Head of caudate nucleus (tissue), 42 donors: ENCODE measurements at regions not wholly inside any gene's neighbourhood (a gene's known extent, or its start where the extent isn't known, plus 50 kb on each side); places are given as distances from the start of the nearest gene placed in this dataset.

Source experiments
- DNase-seq, 42 donors: peaks; one replicate each; pipeline versions ENCODE4 v3.0.0 to v3.0.0-alpha.2; 2020 to 2021; ENCODE audit warnings: mixed read lengths in 7 of 42
- intact Hi-C: fragments of 100-400 bp; cut with DNase I; formaldehyde crosslinking; loops from one replicate; pipeline ENCODE4 v1.15.0; 2022

- DNase-seq = no peak
- intact Hi-C loops = no loop called here
These were observed 77.0 kb downstream of the FOXA2 start for GRCh38 chr20:22507240-22507961.

DNA sequence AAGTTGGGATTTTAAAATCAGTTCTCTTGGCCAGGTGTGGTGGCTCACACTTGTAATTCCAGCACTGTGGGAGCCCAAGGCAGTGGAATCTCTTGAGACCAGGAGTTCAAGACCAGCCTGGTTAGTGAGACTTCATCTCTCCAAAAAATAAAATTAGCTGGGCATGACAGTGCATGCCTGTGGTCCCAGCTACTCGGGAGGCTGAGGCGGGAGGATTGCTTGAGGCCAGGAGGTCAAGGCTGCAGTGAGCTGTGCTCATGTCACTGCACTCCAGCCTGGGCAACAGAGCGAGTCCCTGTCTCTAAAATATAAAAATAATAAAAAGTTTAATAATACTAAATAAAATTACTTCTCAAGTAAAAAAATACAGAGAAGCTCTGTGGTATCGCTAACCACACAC is 77.5 kb downstream of the FOXA2 start:
- DNase-seq = no peak

DNA sequence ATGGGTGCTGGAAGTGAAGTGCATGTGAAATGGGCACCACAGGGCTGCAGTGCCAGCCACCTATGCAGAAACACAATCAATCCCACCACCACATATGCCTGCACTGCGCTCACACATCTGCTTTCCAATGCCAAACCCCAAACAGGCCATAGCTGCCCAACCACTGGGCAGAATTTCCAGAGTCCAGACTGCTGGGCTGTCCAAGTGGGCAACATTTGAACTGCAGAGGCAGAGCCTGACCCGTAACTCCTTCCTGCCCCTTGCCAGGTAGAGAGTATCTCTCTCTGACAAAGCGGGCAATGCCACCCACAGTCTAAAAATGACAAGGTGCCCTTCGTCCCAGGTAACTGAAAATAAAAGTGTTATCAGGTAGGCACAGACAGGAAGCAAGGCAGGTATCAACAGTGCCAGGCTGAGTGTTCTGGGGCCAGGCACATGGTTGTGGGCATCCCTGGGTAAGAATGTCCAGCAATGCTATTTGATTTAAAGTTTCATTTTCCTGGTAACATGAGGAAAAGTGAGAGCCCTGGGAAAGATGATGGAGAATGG is 79.5 kb downstream of the FOXA2 start:
- intact Hi-C loops = no loop called here
- no peak for DNase-seq

More for the DNA sequence above, 77.5 kb downstream of the FOXA2 start:
- intact Hi-C loops = no loop called here

- intact Hi-C loops = no loop called here
- no peak for DNase-seq
These were observed 80.8 kb downstream of the FOXA2 start for GRCh38 chr20:22503577-22503976.

GRCh38 chr20:22502731-22503191 is 81.6 kb downstream of the FOXA2 start:
- intact Hi-C loops = no loop called here
- DNase-seq = no peak

- no peak for DNase-seq
- intact Hi-C loops = no loop called here
These were observed 82.6 kb downstream of the FOXA2 start for GRCh38 chr20:22501566-22502344.

GRCh38 chr20:22501034-22501433 is 83.3 kb downstream of the FOXA2 start:
- intact Hi-C loops = no loop called here
- DNase-seq = no peak

DNA sequence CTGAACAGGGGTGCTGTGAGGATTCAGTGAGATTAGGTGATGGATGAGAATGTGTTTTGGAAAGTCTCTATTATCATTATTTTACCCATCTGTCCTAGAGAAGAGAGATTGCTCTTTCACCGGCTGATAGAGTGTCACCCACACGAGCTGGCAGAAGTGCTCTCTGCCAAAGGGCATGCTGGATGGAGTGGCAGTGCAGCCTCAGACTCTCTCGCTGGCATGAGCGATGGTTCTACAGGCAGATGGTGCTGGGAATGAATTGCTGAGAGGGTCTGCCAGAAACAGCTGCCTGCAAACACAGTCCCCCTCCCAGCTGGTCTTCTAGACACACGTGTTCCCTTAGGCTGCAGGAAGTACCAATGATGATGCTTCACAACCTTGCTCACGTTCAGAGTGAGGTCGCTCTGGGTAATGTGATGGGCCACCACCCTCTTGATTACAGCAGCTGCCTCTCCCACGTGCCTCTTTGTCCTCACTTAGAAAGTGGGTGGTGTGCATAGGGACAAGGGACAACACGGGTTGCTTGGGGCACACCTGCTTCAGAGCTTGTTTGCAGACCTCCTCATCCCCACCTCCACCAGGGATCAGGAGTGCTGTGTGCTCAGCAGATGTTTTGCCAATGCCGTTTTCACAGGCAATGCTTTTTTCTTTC is 84.7 kb downstream of the FOXA2 start:
- intact Hi-C loops = no loop called here
- no peak for DNase-seq

GRCh38 chr20:22496817-22497216 is 87.6 kb downstream of the FOXA2 start:
- intact Hi-C loops = no loop called here
- no peak for DNase-seq

GRCh38 chr20:22495789-22496188 is 88.6 kb downstream of the FOXA2 start:
- no peak for DNase-seq
- intact Hi-C loops = no loop called here

GRCh38 chr20:22495172-22495571 is 89.2 kb downstream of the FOXA2 start:
- intact Hi-C loops = no loop called here

DNA sequence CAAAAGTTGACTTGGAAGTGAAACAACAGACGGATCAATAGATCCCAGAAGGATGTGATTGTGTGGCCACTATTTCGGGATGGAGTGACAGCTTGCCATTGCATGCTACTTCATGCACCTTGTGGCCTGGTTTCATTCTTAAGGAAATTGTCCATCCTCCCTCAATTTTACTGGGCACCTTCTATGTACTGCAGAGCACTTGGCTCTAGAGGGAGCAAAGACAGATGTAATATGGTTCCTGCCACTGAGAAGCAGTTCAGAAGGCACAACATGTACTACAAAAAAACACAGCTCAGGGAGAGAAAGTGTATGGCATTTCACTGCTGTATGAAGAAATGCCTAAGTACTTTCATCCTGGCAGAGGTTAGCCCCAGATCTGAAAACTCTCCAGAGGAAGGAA is 91.9 kb downstream of the FOXA2 start:
- DNase-seq = no peak
- intact Hi-C loops = no loop called here

More at GRCh38 chr20:22495172-22495571, 89.2 kb downstream of the FOXA2 start:
- DNase-seq = no peak

DNA sequence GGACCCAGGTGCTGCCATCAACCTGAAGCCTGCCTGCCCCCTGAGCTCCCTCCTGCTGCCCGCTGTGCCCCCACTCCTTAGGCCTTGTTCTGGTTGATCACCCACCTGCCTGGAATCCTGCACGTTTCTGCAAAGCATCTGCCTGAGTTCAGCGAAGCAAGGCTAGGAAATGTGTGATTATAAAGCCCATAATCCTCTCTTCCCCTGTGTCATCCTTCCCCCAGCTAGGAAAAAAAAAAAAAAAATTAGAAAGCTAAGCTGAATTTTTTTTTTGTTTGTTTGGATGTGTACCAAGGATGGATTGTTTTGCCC is 93.2 kb downstream of the FOXA2 start:
- DNase-seq = no peak
- intact Hi-C loops = no loop called here

DNA sequence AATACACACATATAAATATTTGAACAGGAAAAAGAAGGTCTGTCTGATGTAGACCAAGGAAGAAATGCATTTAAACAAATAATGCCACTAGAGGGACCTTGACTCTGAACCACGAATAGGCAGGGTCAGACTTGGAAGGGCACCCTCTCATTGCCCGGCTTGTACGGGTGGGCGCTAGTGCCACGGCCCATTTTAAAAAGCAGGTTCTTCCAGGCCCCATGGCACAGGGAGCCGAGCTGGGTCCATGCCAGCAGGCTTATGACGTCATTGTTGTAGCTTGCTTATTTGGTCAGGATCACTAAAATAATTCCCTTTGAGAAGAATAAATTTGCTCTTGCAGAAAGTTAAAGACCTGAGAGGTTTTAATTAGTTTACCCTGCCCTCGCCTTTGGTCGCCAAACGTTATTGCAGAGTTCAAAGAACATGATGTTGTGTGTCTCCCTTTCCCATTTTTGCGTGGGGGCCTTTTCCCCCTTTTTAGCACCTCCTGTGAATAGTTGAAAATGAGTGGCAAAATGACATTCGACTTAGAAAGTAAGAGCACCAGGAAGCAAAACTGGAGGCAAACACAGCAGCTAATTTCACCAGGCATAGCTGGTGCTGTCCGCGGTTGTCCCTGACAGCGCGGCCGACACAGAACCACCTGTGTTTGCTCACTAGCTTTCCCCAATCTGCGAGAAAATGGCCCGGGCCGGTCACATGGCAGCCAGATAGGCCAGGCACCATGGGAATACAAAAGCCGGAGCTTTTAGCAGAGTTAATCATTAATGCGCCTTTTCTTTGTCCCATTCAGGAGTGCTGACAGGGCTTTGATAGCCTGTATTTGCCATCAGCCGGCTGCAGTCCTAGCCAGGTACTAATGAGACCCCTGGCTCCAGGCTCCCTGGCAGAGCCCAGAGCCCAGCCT is 93.8 kb downstream of the FOXA2 start:
- intact Hi-C loops = no loop called here
- peak in 2 of 42 donors; percentile 2 to 5 for DNase-seq

GRCh38 chr20:22489626-22490286 is 94.6 kb downstream of the FOXA2 start:
- intact Hi-C loops = no loop called here

GRCh38 chr20:22480336-22480735 is 104.0 kb downstream of the FOXA2 start:
- no peak for DNase-seq
- intact Hi-C loops = no loop called here

More at GRCh38 chr20:22489626-22490286, 94.6 kb downstream of the FOXA2 start:
- no peak for DNase-seq

DNA sequence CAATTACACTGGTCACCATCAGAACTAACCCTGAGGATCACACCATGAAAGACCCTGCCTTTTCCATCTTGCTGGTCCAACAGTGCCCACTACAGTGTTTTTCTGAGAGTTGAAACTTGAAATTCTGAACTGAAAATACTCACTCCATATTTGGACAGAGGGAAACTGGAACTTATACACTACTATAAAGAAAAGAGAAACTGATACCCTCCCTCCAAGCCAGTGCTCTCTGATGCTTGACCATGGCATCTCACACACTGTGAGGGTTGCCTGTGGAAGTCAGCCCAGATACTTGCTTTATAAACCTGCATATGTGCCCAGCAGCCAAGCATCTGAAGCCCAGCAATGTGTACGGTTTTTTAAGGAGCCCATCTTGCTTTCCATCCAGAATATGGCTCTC is 108.7 kb downstream of the FOXA2 start:
- no peak for DNase-seq

GRCh38 chr20:22474224-22474623 is 110.1 kb downstream of the FOXA2 start:
- DNase-seq = no peak
- intact Hi-C loops = no loop called here

More for the DNA sequence above, 108.7 kb downstream of the FOXA2 start:
- intact Hi-C loops = no loop called here
